ENCODE measurements at regions not wholly inside any gene's neighbourhood (a gene's known extent, or its start where the extent isn't known, plus 50 kb on each side); places are given as distances from the start of the nearest gene placed in this dataset.

GRCh38 chr3:28117598-28117997, 123.8 kb upstream of the CMC1 start:
- H3K27me3 ChIP-seq = no peaks in the 10 kb centered on the region
- no peaks in the 10 kb centered on the region for H3K4me1 ChIP-seq
- intact Hi-C loops (cut with DNase I) = no loop called here
- no peak overlapping the region for H3K27ac ChIP-seq
- no peak overlapping the region for H3K4me3 ChIP-seq
- DNase-seq (ENCODE audit: low spot score in 2 of 2) = no peak
- H3K36me3 ChIP-seq = no peaks in the 10 kb centered on the region
- H3K9me3 ChIP-seq = no peaks in the 10 kb centered on the region
- no peak for TF ChIP-seq CTCF (IDR thresholded peaks at IDR 0.05)

- no peak for TF ChIP-seq CTCF (IDR thresholded peaks at IDR 0.05)
- H3K27ac ChIP-seq = no peak overlapping the region
- H3K36me3 ChIP-seq = no peaks in the 10 kb centered on the region
- no peaks in the 10 kb centered on the region for H3K4me1 ChIP-seq
- DNase-seq (ENCODE audit: low spot score in 2 of 2) = no peak
- no peak overlapping the region for H3K4me3 ChIP-seq
- intact Hi-C loops (cut with DNase I) = no loop called here
- H3K27me3 ChIP-seq = no peaks in the 10 kb centered on the region
- no peaks in the 10 kb centered on the region for H3K9me3 ChIP-seq
These were observed 123.3 kb upstream of the CMC1 start for GRCh38 chr3:28118087-28118486.

GRCh38 chr3:28122227-28122626, 119.2 kb upstream of the CMC1 start:
- DNase-seq (ENCODE audit: low spot score in 2 of 2) = no peak
- intact Hi-C loops (cut with DNase I) = no loop called here
- no peak for TF ChIP-seq CTCF (IDR thresholded peaks at IDR 0.05)
- Histone ChIP-seq H3K27ac (no peak overlapping the region), H3K9me3 (no peaks in the 10 kb centered on the region), H3K4me3 (no peak overlapping the region), H3K27me3 (no peaks in the 10 kb centered on the region), H3K36me3 (no peaks in the 10 kb centered on the region), H3K4me1 (no peaks in the 10 kb centered on the region)

GRCh38 chr3:28124882-28125281, 116.5 kb upstream of the CMC1 start:
- no peak for DNase-seq (ENCODE audit: low spot score in 2 of 2)
- Histone ChIP-seq H3K4me3 (no peak overlapping the region), H3K27ac (no peak overlapping the region), H3K4me1 (no peaks in the 10 kb centered on the region), H3K9me3 (no peaks in the 10 kb centered on the region), H3K27me3 (no peaks in the 10 kb centered on the region), H3K36me3 (no peaks in the 10 kb centered on the region)
- intact Hi-C loops (cut with DNase I) = no loop called here
- TF ChIP-seq CTCF (IDR thresholded peaks at IDR 0.05) = no peak

GRCh38 chr3:28125342-28125741, 116.1 kb upstream of the CMC1 start:
- Histone ChIP-seq H3K4me1 (no peaks in the 10 kb centered on the region), H3K27ac (no peak overlapping the region), H3K4me3 (no peak overlapping the region), H3K9me3 (no peaks in the 10 kb centered on the region), H3K36me3 (no peaks in the 10 kb centered on the region), H3K27me3 (no peaks in the 10 kb centered on the region)
- no peak for TF ChIP-seq CTCF (IDR thresholded peaks at IDR 0.05)
- intact Hi-C loops (cut with DNase I) = no loop called here
- DNase-seq (ENCODE audit: low spot score in 2 of 2) = no peak

GRCh38 chr3:28130836-28131235, 110.6 kb upstream of the CMC1 start:
- no peaks in the 10 kb centered on the region for H3K27me3 ChIP-seq
- TF ChIP-seq CTCF (IDR thresholded peaks at IDR 0.05) = no peak
- DNase-seq (ENCODE audit: low spot score in 2 of 2) = no peak
- intact Hi-C loops (cut with DNase I) = no loop called here
- H3K4me1 ChIP-seq = no peaks in the 10 kb centered on the region
- H3K27ac ChIP-seq = no peak overlapping the region
- no peaks in the 10 kb centered on the region for H3K9me3 ChIP-seq
- H3K4me3 ChIP-seq = no peak overlapping the region
- no peaks in the 10 kb centered on the region for H3K36me3 ChIP-seq
